Muscle of back (tissue), 3 donors: ENCODE measurements at regions not wholly inside any gene's neighbourhood (a gene's known extent, or its start where the extent isn't known, plus 50 kb on each side); places are given as distances from the start of the nearest gene placed in this dataset.
A peak's percentile ranks its signal among the peaks of the same experiment; 100 is the strongest.
"Not testable (repeated sequence)": the region's sequence is repeated elsewhere in the genome, so short reads cannot be mapped to it uniquely, and the experiment has no call there.

Experiments used
- DNase-seq, 3 donors: peaks; one replicate each; pipeline versions ENCODE4 v3.0.0 to v3.0.0-alpha.2; 2013

DNA sequence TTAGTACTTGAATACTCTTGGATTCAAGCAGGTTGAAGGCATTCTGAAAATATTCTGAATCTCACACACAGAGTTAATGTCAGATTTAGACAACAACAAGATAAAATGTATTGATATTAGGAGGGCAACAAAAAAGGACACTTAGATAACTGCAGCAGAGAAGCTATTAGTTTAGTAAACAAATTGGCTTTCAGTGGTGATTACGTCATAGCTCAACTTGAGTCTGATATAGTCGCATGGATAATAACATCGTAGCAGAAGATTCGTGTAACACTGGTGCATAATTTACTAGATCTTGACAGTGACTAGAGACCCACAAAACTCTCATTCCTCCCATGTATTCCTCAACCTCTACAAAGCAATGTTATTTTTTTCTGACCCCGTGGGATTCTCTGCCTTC is 268.3 kb downstream of the KCNJ2 start:
- no peak for DNase-seq

DNA sequence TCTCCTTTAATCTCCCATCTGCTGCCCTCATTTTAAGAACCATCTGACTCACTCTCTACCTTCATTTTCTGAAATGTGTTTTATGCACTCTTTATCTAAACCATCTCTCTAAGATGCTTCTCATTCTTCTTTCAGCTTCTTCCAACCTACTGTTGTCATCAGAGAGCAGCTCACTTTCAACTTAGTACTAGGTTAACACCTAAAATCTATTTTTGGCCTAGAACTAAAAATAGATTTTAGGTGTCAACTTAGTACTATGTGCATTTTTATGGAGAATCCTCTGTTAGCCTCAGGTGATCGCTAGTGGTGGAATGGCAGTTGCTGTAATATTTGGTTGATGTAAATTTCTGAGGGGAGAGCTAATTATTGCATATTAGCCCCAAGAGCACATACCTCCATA is 277.1 kb downstream of the KCNJ2 start:
- DNase-seq, result no peak

DNA sequence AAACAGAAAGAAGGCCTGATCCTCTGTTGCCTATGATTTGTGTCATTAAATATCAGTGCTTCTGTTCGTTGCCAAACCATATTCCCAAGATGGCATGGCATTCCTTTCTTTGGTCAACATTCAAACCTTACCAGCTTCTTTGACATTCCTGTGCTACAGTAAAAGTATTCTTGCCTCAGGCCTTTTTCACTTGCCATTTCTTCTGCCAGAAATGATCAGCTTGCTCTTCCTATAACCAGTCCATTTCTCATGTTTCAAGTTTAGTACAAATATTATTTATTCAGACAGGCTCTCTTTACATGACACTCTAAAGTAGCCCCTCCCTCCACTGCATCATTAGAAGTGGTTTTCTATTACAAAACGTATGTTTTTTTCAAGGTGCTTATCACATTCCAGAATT is 278.3 kb downstream of the KCNJ2 start:
- no peak for DNase-seq

- DNase-seq, result not testable (repeated sequence)
These were observed 283.7 kb downstream of the KCNJ2 start for GRCh38 chr17:70453075-70453474.

DNA sequence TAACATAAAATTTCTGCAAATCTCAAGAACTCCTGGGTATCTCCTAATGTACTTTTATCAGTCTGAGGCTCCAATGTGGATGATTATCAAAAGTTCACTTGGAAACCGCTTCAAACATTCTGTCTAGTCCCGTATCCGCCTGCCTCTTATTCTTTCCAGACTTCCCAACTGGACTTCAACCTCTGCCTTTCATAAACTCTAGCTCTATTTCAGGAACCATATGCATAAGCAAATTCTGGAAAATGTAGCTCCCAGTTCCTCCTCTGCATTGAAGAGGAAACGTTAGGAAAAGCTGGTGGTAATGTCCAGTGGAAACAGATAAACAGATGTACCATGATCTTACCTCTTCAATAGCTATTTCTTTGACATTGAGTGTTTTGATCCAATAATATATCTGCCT is 285.0 kb downstream of the KCNJ2 start:
- DNase-seq, result no peak

- no peak for DNase-seq
These were observed 285.6 kb downstream of the KCNJ2 start for GRCh38 chr17:70454908-70455307.

- DNase-seq, result no peak
These were observed 295.7 kb downstream of the KCNJ2 start for GRCh38 chr17:70464995-70465394.

- DNase-seq, result no peak
These were observed 299.3 kb downstream of the KCNJ2 start for GRCh38 chr17:70468661-70469060.

- DNase-seq, result no peak
These were observed 303.7 kb downstream of the KCNJ2 start for GRCh38 chr17:70473049-70473448.

DNA sequence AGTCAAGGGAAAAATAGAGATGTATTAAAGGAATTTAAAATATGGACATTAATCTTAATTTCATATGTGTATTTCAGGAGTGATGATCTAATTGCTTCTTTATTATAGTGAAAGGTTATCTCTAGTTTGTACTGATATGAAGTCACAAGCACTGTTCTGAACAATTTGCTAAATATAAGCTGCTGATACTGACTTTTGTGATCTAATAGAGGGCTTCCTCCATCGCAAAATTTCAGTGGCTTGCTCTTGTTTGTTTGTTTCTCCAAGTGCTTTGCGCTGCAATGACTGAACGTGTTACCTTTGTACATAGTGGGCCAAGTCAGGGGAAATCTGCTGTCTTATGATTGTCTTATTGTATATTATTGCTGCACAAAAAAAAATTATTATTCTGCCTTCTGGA is 307.0 kb downstream of the KCNJ2 start:
- no peak for DNase-seq

DNA sequence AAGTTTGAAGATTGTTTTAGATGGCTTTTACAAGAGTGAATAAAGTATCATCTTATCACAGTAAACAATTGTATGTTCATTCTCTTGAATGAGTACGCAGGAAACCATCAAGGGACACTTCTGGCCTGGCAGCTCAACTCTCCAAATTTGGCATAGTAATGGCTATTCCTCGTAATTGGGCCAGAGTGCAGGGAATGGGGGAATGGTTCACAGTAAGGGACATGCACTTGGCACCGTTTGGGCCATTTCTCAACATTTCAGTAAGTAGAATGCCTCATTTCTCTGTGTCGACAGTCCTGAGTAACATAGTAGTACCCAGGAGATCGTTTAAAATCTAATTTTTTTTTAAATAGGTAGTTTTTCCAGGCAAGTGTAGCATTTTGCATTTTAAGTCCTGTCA is 309.6 kb downstream of the KCNJ2 start:
- peak in 2 of 3 donors; percentile 37 to 53 for DNase-seq

- DNase-seq, result no peak
These were observed 310.4 kb downstream of the KCNJ2 start for GRCh38 chr17:70479779-70480178.

DNA sequence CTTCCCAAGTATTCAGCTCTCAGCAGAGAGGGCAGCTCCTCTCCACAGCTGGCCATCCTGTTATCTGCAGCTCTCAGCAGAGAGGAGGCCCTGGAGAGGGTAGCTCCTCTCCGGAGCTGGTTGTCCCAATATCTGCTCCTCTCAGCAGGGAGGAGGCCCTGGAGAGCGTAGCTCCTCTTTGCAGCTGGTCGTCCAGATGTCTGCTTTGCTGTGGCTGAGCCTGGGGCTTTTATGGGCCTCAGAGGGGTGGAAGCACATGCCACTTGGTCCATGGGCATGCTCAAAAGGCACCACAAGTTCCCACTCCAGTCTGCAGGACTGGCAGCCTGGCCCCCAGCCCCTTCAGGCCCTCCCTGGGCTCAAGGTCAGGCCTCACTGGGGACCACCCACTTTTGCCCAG is 314.3 kb downstream of the KCNJ2 start:
- DNase-seq, result no peak

DNA sequence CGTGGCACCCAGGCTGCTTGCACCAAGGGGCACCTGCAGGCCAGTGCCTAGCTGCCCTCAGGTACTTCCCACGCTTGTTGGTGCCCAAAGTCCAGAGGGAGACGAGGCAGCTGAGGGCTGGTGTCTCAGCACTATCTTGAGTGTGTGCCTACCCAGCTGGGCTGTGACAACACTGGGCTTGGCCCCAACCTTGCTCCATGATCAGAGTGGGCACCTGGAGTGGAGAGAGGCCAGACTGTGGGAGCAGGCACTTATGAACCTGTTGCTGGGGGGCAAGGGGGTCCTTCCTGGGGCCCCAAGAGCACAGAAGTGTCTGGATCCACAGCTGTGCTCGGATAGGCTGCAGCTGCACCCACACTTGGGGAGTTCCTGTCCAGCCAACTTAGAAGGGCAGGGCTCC is 314.7 kb downstream of the KCNJ2 start:
- DNase-seq, result no peak

DNA sequence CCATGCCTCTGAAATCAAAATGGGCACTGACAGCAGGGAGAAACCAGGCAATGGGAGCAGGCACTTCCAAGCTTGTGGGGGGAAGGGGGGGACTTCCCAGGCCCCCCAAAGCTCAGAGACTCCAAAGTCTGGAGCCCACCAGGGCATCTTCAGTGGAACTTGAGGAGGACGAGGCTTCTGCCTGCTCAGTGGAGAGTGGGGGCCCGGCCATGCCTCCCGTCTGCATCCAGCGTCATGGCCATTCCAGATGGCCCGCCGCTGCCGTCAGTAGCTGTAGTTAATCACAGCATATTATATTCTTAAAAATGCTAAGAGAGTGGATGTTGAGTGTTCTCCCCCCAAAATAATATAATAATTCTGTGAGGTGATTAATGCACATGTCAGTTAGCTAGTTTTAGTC is 315.2 kb downstream of the KCNJ2 start:
- no peak for DNase-seq

GRCh38 chr17:70492368-70492767 is 323.0 kb downstream of the KCNJ2 start:
- no peak for DNase-seq

DNA sequence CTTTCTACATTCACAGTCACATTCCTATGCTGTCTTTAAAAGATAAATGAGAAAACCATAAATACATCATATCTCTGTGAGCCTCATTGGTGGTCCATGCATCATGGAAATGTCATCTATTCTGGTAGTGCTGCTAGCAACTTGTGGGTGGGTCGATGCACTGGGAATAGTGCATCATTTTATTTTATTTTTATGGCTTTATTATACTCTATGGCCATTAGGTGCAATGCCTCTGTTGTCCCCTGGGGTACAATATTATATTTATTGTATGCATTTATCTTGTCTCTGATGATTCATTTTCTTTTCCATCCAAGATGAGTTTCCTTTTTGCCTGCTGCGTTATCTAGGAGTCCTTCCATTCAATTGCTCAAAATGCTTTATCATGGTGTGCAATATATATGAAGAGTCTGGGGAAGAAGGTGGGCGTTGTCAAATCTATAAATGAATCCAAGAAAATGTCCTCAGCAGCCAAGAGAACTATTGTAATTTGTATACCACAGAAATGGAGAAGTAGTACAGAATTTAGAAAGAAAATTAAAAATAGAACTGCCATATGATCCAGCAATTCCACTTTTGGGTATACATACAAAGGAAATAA is 324.0 kb downstream of the KCNJ2 start:
- no peak for DNase-seq

DNA sequence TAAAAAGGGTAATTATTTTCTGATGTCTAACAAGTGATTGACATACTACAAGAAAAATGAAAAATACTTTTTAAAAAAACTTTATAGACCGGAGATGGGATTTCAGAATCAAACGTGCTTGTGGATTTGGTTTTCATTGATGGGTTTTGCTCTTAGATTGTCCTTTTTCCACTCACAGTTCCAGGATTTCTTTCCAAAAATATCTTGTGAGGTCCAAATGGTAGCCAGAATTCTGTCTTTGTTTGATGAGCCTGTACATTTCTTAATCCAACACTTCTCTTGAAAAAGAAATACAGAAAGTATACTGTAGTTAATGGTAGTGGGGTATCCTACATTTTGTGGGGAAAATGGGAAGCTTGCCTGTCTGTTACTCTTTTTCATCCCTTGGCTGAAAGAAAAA is 329.3 kb downstream of the KCNJ2 start:
- peak in 2 of 3 donors; percentile 10 to 29 for DNase-seq

GRCh38 chr17:70499067-70499786 is 329.9 kb downstream of the KCNJ2 start:
- peak in 1 of 3 donors; percentile 12 for DNase-seq

- no peak for DNase-seq
These were observed 334.1 kb downstream of the KCNJ2 start for GRCh38 chr17:70503449-70503848.

GRCh38 chr17:70510288-70510687 is 341.0 kb downstream of the KCNJ2 start:
- DNase-seq, result no peak

DNA sequence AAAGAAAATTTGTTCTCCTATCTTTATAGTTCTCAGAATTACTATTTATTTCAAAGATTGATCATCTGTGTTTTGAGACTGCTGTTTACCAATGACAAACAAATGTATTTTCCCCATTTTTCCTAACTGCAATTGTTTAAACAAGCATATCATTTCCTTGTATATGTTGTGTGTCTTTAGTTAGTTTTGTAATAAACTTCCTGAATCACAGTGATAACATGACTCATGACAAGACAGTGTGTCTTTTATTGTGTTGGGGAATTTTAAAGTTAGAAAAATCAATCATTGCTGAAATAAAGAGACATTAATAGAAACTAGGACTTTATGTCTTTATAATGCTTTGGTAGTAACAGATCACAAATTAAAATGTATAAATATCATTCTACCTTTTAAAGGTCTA is 348.5 kb downstream of the KCNJ2 start:
- no peak for DNase-seq

DNA sequence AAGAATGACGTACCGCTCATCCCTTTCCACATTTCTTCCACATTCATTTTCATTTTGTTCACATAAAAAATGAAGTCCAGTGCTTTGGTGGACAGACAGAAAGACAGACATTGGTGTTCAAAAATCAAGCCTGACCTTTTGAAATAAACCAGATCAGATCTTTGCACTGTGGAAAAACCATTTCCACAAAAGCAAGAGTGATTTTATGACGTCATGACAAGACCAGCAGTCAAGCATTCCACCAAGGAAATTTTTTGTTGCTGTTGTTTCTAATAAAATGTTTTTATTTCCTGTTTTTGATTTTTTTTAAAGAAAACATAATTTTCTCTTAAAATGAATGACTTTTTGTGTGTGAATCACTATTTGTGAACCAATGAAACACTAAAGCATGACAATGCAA is 350.0 kb downstream of the KCNJ2 start:
- no peak for DNase-seq

GRCh38 chr17:70520447-70520846 is 351.1 kb downstream of the KCNJ2 start:
- no peak for DNase-seq
